Aorta (tissue), 5 donors: ENCODE measurements at regions not wholly inside any gene's neighbourhood (a gene's known extent, or its start where the extent isn't known, plus 50 kb on each side); places are given as distances from the start of the nearest gene placed in this dataset.

Experiments used
- ATAC-seq: fragments of 200-7000 bp; cut with Tn5 transposase; one replicate; pipeline ENCODE4 v1.9.1; 2022; ENCODE audit warnings: moderate library complexity; ENCODE audit not compliant: low FRiP score
- DNase-seq, 2 donors: peaks; one replicate each; pipeline ENCODE4 v3.0.0-alpha.2; 2020
- H3K27ac ChIP-seq, 2 donors: one replicate each; pipeline ENCODE4 v1.5.1; 2013; ENCODE audit warnings: low read length in 2 of 2, mild to moderate bottlenecking in 2 of 2, moderate library complexity in 2 of 2, control low read depth in 1 of 2, inconsistent platforms in 1 of 2, low read depth in 1 of 2
- H3K27me3 ChIP-seq, 2 donors: one replicate each; pipeline ENCODE4 v1.6.1; 2013; ENCODE audit warnings: control low read depth in 1 of 2, low read length in 1 of 2, mild to moderate bottlenecking in 1 of 2, moderate library complexity in 1 of 2; ENCODE audit not compliant: insufficient read depth in 2 of 2, control insufficient read depth in 1 of 2
- H3K36me3 ChIP-seq, 2 donors: one replicate each; pipeline ENCODE4 v1.6.1; 2013; ENCODE audit warnings: control low read depth in 1 of 2, low read length in 1 of 2, mild to moderate bottlenecking in 1 of 2; ENCODE audit not compliant: insufficient read depth in 2 of 2, control insufficient read depth in 1 of 2
- H3K4me1 ChIP-seq, 2 donors: one replicate each; pipeline ENCODE4 v1.6.1; 2013; ENCODE audit warnings: low read length in 2 of 2, control low read depth in 1 of 2, mild to moderate bottlenecking in 1 of 2, moderate library complexity in 1 of 2; ENCODE audit not compliant: insufficient read depth in 2 of 2, control insufficient read depth in 1 of 2
- H3K4me3 ChIP-seq, 2 donors: one replicate each; pipeline ENCODE4 v1.5.1; 2013; ENCODE audit warnings: low read length in 2 of 2, control low read depth in 1 of 2, mild to moderate bottlenecking in 1 of 2
- H3K9me3 ChIP-seq: one replicate; pipeline ENCODE4 v1.6.1; 2013; ENCODE audit warnings: mild to moderate bottlenecking, low read length; ENCODE audit not compliant: control insufficient read depth
- WGBS, 2 donors: extraction: QIAGEN DNeasy Blood & Tissue Kit; methylation state at CpG; one replicate each; pipeline ENCODE4 v1.1.7; 2013; 5-methylcytosine and 5-hydroxymethylcytosine counted together
- intact Hi-C, 2 donors: fragments of 100-400 bp; cut with DNase I; formaldehyde crosslinking; loops; one replicate each; pipeline versions ENCODE4 v1.14.2 to v1.15.0; 2022
- donor health status: healthy with polysubstance abuse.
- donor health status: Bipolar disorder and iron deficiency.
- donor health status: DM: no; HTN: no; CAD: no.
- donor health status: DM: no; HTN: no; CAD: no.
- donor health status: DM: yes; HTN: yes; CAD: no.

DNA sequence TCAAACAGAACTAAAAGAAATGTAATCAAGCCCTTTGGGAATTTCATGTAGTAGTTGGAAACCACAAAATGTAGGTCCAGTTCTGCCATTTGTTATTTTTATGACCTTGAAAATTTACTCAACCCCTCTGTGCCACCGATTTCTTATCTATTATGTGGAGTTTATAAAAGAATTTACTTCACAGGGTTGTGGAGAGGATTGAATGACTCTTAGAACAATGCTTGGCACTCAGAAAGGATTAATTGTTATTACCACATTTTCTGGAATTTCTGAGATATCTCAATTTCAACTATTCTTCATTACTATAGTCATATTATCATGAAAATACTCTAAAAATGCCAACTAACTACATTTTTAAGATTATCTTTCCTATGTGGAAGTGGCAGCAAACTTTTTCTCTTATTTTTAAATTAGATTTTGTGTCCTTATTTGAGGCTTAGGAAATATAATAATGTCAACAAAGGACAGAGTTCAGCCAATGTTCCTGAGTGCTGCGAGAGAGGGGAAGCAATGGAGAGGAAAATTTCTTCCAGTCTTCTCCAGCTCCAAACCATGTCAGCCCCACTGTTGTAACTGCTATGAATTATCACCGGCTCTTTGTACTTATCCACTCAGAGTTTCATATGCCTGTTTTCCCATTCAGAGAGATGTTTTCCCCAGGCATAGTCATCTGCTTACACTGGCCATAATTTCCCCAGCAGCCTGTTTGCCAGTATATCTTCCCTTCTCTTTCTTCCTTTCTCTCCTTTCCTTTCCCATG, 525.6 kb downstream of the SPATA31D1 start:
- 1 to 9% methylated on average over 3 of the region's 3 CpGs for WGBS, 2 donors
- Histone ChIP-seq H3K4me1 (peaks cover 3 to 6% of the 10 kb centered on the region in 2 donors), H3K27ac (no peak overlapping the region), H3K36me3 (no peaks in the 10 kb centered on the region), H3K9me3 (no peaks in the 10 kb centered on the region), H3K4me3 (no peak overlapping the region), H3K27me3 (no peaks in the 10 kb centered on the region)
- peak; percentile 78 for ATAC-seq
- DNase-seq, result no peak
- intact Hi-C loops, result no loop called here

- intact Hi-C loops, result no loop called here
- DNase-seq (no peak), ATAC-seq (no peak)
- Histone ChIP-seq H3K9me3 (no peaks in the 10 kb centered on the region), H3K27me3 (no peaks in the 10 kb centered on the region), H3K36me3 (no peaks in the 10 kb centered on the region), H3K4me1 (peaks cover 0 to 6% of the 10 kb centered on the region in 2 donors), H3K27ac (no peak overlapping the region), H3K4me3 (no peak overlapping the region)
Measured at GRCh38 chr9:82518868-82519267, 530.3 kb downstream of the SPATA31D1 start.

DNA sequence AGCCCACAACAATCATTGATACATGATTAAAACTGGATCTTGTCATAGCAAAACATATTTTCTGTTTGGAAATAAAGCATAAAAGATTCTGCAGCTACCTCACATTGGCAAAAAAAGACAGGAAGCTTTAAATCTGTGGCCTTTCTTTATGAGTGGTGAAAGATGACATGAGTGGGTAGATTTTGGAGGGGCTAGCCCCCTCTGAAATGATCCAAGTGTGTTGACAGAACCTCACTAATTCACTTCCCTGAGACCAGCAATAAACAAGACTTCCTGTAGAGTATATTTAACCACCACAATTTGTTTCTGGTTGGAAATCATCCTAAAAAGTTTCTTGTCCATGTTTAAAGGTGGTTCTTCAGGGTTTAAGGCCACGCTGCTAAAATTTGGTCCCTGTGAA, 530.8 kb downstream of the SPATA31D1 start:
- WGBS, 2 donors, result 93 to 95% methylated on average over 1 of the region's 1 CpG
- intact Hi-C loops, result no loop called here

GRCh38 chr9:82524407-82524806, 535.8 kb downstream of the SPATA31D1 start:
- DNase-seq (no peak), ATAC-seq (no peak)
- Histone ChIP-seq H3K36me3 (no peaks in the 10 kb centered on the region), H3K27me3 (no peaks in the 10 kb centered on the region), H3K9me3 (peaks cover 3% of the 10 kb centered on the region), H3K27ac (no peak overlapping the region), H3K4me1 (no peaks in the 10 kb centered on the region), H3K4me3 (no peak overlapping the region)
- 94 to 100% methylated on average over 1 of the region's 1 CpG for WGBS, 2 donors
- intact Hi-C loops, result no loop called here

More for the DNA sequence above, 530.8 kb downstream of the SPATA31D1 start:
- no peaks in the 10 kb centered on the region for H3K36me3 ChIP-seq
- no peaks in the 10 kb centered on the region for H3K9me3 ChIP-seq
- H3K4me3 ChIP-seq, result no peak overlapping the region
- H3K27ac ChIP-seq, result no peak overlapping the region
- peaks cover 0 to 5% of the 10 kb centered on the region in 2 donors for H3K4me1 ChIP-seq
- ATAC-seq (no peak), DNase-seq (no peak)
- H3K27me3 ChIP-seq, result no peaks in the 10 kb centered on the region

DNA sequence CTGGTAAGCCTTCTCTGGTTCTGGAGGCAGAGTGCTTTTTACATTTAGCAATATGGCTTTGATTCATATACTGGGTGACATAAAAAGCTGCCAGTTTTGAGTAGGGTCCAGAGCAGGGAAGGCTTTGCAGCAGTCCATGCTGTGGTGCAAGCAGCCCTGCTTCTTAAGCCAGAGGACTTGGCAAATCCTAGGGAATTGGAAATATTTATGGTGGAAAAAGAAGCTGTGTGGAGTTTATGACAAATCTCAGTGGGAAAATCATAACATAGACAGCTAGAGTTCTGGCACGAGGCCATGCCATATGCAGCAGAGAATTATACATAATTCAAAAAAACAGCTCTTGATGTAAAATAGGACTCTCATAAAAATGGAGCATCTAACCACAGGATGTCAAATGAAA, 536.4 kb downstream of the RASEF start:
- Histone ChIP-seq H3K36me3 (no peaks in the 10 kb centered on the region), H3K27ac (no peak overlapping the region), H3K4me3 (no peak overlapping the region), H3K27me3 (no peaks in the 10 kb centered on the region), H3K4me1 (no peaks in the 10 kb centered on the region), H3K9me3 (peaks cover 3% of the 10 kb centered on the region)
- ATAC-seq (no peak), DNase-seq (no peak)
- 29 to 30% methylated on average over 1 of the region's 1 CpG for WGBS, 2 donors
- intact Hi-C loops, result no loop called here

DNA sequence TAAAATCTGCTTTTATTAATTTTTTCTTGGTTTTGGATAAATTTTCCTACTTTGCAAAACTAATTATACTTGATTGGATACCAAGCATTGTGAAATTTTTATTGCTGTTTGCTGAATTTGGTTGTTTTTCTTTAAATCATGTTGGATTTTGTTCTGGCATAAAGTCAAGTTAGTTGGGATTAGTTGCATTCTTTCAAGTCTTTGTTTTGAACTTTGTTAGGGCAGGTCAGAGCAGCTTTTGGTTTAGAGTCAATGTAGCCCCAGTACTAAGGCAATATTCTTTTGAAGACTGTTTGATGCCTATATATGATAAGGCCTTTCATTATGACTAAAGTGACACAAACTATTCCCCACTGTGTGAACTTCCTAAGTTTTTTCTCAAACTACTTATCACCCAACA, 531.1 kb downstream of the RASEF start:
- intact Hi-C loops, result no loop called here
- no peaks in the 10 kb centered on the region for H3K9me3 ChIP-seq
- H3K4me1 ChIP-seq, result no peaks in the 10 kb centered on the region
- no peaks in the 10 kb centered on the region for H3K36me3 ChIP-seq
- no peak for ATAC-seq
- H3K27me3 ChIP-seq, result no peaks in the 10 kb centered on the region
- no peak overlapping the region for H3K27ac ChIP-seq
- no peak for DNase-seq
- H3K4me3 ChIP-seq, result no peak overlapping the region

DNA sequence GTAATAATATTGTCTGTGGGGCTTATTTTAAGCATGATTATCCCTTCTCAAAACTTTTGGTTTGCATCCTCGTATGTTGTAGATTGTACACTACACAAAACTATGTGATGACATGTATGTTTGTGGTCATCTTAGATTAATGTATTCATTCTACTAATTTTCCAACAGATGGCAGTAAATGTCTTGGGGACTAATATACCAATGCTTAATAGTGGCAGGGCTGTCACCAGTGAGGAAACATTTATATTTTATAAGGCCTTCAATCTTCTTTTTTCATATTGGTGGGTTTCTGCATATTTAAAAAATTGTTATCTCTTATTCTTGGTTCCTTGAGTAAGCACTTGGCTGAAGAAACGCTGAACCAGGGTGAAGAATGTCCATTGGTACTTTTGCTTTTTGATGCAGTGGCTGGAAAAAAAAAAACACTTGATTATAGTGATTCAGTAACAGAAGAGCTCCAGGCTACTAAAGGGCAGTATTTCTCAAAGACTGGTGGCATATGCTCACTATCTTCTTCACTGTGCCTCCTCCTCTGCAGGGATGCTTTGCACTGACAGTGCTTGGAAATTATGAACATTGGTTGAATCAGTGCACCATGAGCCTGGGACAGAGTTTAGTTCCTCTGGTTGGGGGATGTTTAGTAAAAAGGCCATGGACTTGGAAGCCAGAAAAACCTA, 530.3 kb downstream of the RASEF start:
- ATAC-seq, result no peak
- H3K4me1 ChIP-seq, result no peaks in the 10 kb centered on the region

DNA sequence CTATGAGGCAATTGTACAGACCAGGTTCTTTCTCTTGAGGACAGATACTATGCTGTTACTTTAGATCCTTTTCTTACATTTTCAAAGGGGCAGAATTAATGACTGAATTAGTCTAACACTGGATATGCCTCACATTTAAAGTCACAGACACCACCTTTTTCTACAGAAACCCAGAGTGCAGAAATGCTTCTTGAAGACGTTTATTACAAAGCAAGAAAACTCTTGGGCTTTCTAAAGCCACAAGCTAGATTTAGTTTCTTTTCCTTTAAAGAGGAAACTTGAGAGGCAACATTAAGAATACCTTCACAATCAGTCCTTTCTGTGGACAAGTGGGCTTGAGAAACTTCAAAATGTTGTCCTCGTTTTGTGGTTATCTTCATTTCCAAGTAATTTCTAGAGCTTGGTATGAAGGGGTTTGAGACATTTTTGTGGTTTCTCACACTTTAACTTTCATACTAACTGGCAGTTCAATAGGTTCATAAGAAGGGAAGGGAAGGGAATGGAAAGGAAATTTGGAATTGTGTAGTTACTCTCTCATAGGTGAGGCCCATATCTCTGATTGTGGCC, 527.4 kb downstream of the RASEF start:
- WGBS, 2 donors, result 68 to 70% methylated on average over 2 of the region's 2 CpGs
- Histone ChIP-seq H3K4me1 (no peaks in the 10 kb centered on the region), H3K27me3 (no peaks in the 10 kb centered on the region), H3K4me3 (no peak overlapping the region), H3K36me3 (no peaks in the 10 kb centered on the region), H3K27ac (no peak overlapping the region), H3K9me3 (no peaks in the 10 kb centered on the region)
- ATAC-seq, result no peak
- intact Hi-C loops, result no loop called here
- DNase-seq, result no peak

More for the DNA sequence above, 530.3 kb downstream of the RASEF start:
- DNase-seq, result no peak
- intact Hi-C loops, result no loop called here
- H3K9me3 ChIP-seq, result no peaks in the 10 kb centered on the region
- no peak overlapping the region for H3K27ac ChIP-seq
- H3K36me3 ChIP-seq, result no peaks in the 10 kb centered on the region
- H3K27me3 ChIP-seq, result no peaks in the 10 kb centered on the region
- 11 to 16% methylated on average over 2 of the region's 2 CpGs for WGBS, 2 donors
- no peak overlapping the region for H3K4me3 ChIP-seq

DNA sequence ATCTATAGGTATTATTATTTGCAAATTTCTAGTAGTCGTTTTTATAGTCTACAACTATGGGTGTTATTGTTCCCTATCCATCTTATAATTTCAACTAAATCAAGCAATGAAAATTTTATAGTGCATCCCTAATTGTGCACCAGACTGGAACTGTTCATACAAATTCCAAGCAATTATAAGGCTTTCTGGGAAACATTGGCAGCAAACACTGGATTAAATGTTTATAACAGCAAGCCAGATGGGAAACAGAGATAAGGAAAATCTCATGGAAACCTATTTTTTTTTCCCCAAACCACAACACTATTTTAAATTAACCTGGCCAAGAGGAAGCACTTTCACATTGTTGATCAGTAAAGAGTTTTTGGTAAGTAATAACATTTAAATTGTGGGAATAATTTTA, 524.3 kb downstream of the RASEF start:
- ATAC-seq (no peak), DNase-seq (no peak)
- 44 to 49% methylated on average over 1 of the region's 1 CpG for WGBS, 2 donors
- no peaks in the 10 kb centered on the region for H3K4me1 ChIP-seq
- H3K27me3 ChIP-seq, result no peaks in the 10 kb centered on the region
- no peaks in the 10 kb centered on the region for H3K9me3 ChIP-seq
- intact Hi-C loops, result no loop called here
- H3K4me3 ChIP-seq, result no peak overlapping the region
- no peak overlapping the region for H3K27ac ChIP-seq
- H3K36me3 ChIP-seq, result no peaks in the 10 kb centered on the region
